ENCODE measurements at regions not wholly inside any gene's neighbourhood (a gene's known extent, or its start where the extent isn't known, plus 50 kb on each side); places are given as distances from the start of the nearest gene placed in this dataset.

DNA sequence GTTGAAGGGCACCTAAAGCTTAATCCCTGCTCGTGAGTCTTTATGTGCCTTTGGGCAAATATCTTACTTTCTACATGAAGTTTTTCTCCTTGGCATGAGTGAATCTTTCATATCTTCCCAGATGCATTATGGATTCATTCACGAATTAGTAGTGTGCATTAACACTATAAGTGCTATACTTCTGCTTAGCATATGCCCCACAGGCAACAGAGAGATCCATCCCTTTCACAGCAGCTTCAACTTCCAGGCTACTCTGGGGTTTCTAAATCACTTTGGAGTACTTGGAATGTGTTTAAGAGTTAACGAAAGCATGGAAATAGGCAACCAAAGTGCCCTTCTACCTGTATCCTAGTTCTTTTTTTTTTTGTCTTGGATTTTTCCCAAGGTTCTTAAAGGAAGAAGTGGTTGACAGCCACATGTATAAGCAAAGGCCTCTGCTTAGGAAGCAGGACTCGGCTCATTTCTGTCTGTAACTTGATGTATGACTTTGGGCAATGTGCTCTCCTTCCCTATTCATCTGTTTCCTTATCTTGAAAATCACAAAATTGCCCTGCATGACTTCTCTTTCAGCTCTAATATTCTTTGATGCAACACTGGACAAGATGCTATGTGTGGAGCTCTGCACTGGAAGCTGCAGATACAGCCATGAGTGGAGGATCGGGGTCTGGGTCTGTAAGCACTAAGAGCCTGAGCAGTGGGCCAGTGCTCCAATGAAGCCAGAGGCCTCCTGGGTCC lies 54.5 kb upstream of the ME3 start:
- FAIRE-seq, result no peak

DNA sequence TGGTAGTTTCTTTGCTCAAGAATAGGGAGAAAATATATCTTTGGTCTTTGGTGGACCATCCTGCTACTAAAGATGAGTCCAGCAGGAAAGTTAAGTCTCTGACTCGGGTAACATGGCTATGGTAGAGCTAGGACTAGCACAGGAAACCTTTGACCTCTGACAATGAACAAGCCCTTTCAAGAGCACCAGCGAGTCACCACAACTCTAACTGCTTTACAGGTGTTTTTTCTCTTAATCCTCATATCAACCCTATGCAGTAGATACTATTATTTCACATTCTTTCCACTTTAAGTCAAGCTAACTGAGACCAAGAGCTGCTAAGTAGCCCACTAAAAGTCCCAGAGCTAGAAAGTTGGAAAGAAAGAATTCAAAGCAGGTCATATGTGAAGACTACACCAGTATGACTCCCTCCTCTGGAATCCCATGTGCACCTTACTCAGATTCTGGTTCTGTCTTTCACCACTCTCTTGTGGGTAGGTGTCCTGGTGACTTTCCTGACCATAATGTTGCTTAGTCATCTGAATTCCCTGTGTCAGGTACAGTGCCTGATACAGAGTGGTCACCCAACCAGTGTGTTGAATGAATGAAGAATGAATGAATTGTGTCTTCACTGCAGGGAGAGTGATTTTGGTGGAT lies 53.8 kb upstream of the ME3 start:
- FAIRE-seq, result no peak

GRCh38 chr11:86724137-86724536 lies 51.7 kb upstream of the ME3 start:
- FAIRE-seq, result no peak

GRCh38 chr11:86723281-86723680 lies 50.9 kb upstream of the ME3 start:
- FAIRE-seq, result no peak

- FAIRE-seq, result peak; percentile 70
Observed at GRCh38 chr11:86722748-86723147, 50.3 kb upstream of the ME3 start.

Measured in endometrium (tissue), 2 donors.